GM19468 (cell line): ENCODE measurements at regions not wholly inside any gene's neighbourhood (a gene's known extent, or its start where the extent isn't known, plus 50 kb on each side); places are given as distances from the start of the nearest gene placed in this dataset.
A peak's percentile ranks its signal among the peaks of the same experiment; 100 is the strongest.
"Not testable (repeated sequence)": the region's sequence is repeated elsewhere in the genome, so short reads cannot be mapped to it uniquely, and the experiment has no call there.

Experiments used
- ATAC-seq: cut with Tn5 transposase; IDR thresholded peaks from one replicate; pipeline ENCODE4 v1.9.1; 2021; ENCODE audit warnings: mild to moderate bottlenecking, moderate library complexity, moderate number of reproducible peaks; ENCODE audit not compliant: unreplicated experiment; ENCODE audit errors: extremely low read depth

- no peak for ATAC-seq
Measured at GRCh38 chr1:112855152-112855828, 100.7 kb downstream of the SLC16A1 start.

GRCh38 chr1:112854368-112854984 lies 101.5 kb downstream of the SLC16A1 start:
- not testable (repeated sequence) for ATAC-seq

- not testable (repeated sequence) for ATAC-seq
Measured at GRCh38 chr1:112853915-112854314, 102.1 kb downstream of the SLC16A1 start.

- no peak for ATAC-seq
Measured at GRCh38 chr1:112852934-112853333, 103.1 kb downstream of the SLC16A1 start.

GRCh38 chr1:112852276-112852675 lies 103.7 kb downstream of the SLC16A1 start:
- no peak for ATAC-seq

GRCh38 chr1:112850034-112850757 lies 105.8 kb downstream of the SLC16A1 start:
- ATAC-seq, result no peak

GRCh38 chr1:112849425-112850033 lies 106.5 kb downstream of the SLC16A1 start:
- ATAC-seq, result no peak

GRCh38 chr1:112841825-112842224 lies 114.2 kb downstream of the SLC16A1 start:
- no peak for ATAC-seq

- peak; percentile 50 for ATAC-seq
Measured at GRCh38 chr1:112840631-112841624, 115.1 kb downstream of the SLC16A1 start.

GRCh38 chr1:112836642-112837041 lies 119.4 kb downstream of the SLC16A1 start:
- no peak for ATAC-seq

- ATAC-seq, result no peak
Measured at GRCh38 chr1:112833806-112834205, 118.7 kb upstream of the PPM1J start.

GRCh38 chr1:112832259-112832658 lies 117.1 kb upstream of the PPM1J start:
- not testable (repeated sequence) for ATAC-seq

- not testable (repeated sequence) for ATAC-seq
Measured at GRCh38 chr1:112829691-112830090, 114.6 kb upstream of the PPM1J start.

GRCh38 chr1:112828716-112829115 lies 113.6 kb upstream of the PPM1J start:
- no peak for ATAC-seq

GRCh38 chr1:112827391-112827790 lies 112.3 kb upstream of the PPM1J start:
- not testable (repeated sequence) for ATAC-seq

- ATAC-seq, result no peak
Measured at GRCh38 chr1:112826217-112826944, 111.2 kb upstream of the PPM1J start.

GRCh38 chr1:112825563-112826216 lies 110.6 kb upstream of the PPM1J start:
- not testable (repeated sequence) for ATAC-seq

GRCh38 chr1:112825075-112825474 lies 109.9 kb upstream of the PPM1J start:
- not testable (repeated sequence) for ATAC-seq
